Gastroesophageal sphincter (tissue), 3 donors: ENCODE measurements at regions not wholly inside any gene's neighbourhood (a gene's known extent, or its start where the extent isn't known, plus 50 kb on each side); places are given as distances from the start of the nearest gene placed in this dataset.

ENCODE experiments used
- CTCF ChIP-seq, 4 experiments: fragments of 200-600 bp in 2 of 4; fragments of 450-650 bp in 2 of 4; sonication (generic) in 1 of 4; IDR thresholded peaks; one replicate each; pipeline ENCODE4 v1.5.1; 2017 to 2019; ENCODE audit warnings: antibody characterized with exemption in 4 of 4, mild to moderate bottlenecking in 2 of 4, moderate library complexity in 2 of 4
- EP300 ChIP-seq: sonication (generic); formaldehyde crosslinking; IDR thresholded peaks from one replicate; pipeline ENCODE4 v1.6.1; 2017; ENCODE audit warnings: antibody characterized with exemption, mild to moderate bottlenecking

GRCh38 chr18:67402543-67402942, 114.0 kb downstream of the DSEL start:
- no peak for TF ChIP-seq CTCF (IDR thresholded peaks at IDR 0.05)
- no peak for TF ChIP-seq EP300
